Activated CD4-positive, alpha-beta T cell treated with anti-CD3 and anti-CD28 coated beads, Interleukin-2, Interleukin-6, amounts not matched to agents 100 ng/mL and 50 ng/mL, durations not matched to agents 16 hours and 8 hours (primary cell): ENCODE measurements at regions not wholly inside any gene's neighbourhood (a gene's known extent, or its start where the extent isn't known, plus 50 kb on each side); places are given as distances from the start of the nearest gene placed in this dataset.

Experiments used
- DNase-seq: peaks from one replicate; pipeline ENCODE4 v3.0.0-alpha.2; 2020

DNA sequence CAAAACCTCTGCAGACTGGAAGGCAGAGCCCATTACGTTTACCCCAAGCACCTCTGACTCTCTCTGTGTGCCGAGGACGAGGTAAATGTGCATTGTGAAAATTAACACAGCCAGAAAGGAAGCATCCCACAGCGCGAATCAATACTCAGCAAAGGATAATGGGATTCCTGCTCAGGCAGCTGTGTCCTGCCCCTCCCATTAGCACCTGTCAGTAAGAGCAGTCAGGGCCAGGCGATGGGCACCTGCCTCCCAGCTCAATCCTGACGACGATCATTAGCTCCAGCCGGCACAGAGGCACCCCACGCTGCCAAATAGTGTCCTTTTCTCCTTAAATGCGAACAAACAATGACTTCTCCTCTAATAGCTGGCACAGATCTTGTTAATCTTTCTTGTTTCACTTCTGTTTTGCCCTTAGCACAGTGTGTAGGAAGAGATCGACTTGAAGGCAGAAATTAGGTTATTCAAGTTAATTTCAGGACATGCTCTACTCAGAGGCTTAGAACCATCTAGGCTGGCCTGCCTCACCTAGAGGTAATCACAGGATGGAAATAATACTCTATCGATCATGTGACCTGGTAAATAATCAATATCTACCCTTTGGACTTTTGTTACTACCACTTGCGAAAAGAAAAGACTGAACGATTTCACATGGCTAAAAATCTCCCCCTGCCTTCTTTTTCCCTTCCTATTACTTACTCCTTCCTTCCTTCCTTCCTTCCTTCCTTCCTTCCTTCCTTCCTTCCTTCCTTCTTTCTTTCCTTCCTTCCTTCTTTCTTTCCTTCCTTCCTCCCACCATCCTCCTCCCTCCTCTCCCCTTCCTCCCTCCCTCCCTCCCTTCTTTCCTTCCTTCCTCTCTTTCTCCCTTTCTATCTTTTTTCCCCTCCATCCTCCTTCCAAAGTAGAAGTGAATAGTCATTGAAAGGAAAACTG is 487.9 kb upstream of the ID2 start:
- DNase-seq, result no peak

DNA sequence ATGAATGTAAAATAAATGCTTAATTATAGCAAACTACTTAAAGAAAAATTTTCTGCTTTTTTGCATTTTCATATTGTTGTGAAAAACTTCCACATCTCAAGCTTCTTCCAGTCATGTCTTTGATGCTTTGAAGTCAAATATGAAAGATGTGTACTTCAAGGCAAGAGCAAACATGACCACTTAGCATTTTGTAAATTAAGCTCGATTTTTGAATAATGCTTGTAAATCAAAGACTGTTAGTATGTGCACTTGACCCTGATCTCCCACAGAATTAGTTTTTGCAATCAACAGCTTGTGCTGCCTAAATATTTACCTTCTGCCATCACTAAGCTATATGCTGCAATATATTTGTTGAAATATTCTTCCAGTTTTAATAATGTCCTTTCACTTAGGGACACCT is 486.1 kb upstream of the ID2 start:
- no peak for DNase-seq

GRCh38 chr2:8196316-8196715 is 485.5 kb upstream of the ID2 start:
- no peak for DNase-seq

- DNase-seq, result no peak
Observed at GRCh38 chr2:8197101-8197500, 484.8 kb upstream of the ID2 start.

DNA sequence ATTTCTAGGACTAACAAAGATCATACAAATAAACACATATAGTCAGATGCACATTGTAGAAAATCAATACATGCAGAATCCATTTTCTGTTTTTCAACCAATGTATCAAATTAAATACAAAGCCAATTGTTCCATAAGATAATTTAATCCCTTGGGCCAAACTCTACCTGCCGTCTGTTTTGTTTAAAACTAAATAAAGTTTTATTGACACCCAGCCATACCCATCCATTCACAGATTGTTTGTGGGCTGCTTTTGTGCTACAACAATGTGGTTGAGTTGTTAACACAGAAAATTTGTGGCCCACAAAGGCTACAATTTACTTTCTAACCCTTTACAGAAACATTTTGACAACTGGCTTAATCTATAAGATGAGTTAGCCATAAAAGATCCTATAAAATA is 484.0 kb upstream of the ID2 start:
- no peak for DNase-seq

GRCh38 chr2:8198766-8199382 is 483.0 kb upstream of the ID2 start:
- DNase-seq, result no peak

DNA sequence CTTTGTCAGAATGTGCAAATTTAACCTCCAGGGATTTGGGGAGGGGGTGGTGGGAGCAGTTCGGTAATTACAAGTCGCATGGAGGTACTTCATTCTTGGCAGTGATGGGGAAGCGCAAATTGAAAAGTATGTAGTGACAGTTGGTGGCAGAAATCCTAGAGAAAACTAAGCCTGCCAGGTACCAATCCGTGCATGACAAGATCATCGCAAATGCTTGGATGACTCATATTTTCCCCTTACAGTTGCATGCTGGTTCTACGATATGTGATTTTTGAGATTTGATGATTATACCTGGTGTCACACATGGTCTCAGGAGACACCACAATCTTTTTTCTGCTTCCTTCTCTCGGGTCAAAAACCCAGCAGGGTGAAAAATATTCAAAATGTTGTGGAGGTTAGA is 479.7 kb upstream of the ID2 start:
- DNase-seq, result peak; percentile 45

DNA sequence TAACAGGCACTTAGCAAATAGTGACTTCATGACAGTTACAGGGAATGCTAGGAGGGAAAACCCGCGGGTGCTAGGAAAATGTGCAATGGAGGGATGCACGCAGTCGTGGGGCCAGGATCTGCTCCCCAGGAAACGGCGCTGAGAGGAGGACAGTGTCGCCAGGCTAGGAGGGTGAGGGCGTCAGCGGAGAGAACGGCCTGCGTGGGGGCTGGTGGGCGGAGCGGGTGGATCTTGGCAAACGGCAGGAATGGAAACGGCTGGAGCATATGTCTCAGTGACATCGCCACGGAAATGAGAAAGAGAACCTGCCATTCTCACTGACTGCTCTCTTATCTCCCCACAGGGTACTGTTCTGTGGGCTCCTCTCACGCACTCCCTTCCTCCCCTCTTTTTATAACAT is 478.5 kb upstream of the ID2 start:
- no peak for DNase-seq

DNA sequence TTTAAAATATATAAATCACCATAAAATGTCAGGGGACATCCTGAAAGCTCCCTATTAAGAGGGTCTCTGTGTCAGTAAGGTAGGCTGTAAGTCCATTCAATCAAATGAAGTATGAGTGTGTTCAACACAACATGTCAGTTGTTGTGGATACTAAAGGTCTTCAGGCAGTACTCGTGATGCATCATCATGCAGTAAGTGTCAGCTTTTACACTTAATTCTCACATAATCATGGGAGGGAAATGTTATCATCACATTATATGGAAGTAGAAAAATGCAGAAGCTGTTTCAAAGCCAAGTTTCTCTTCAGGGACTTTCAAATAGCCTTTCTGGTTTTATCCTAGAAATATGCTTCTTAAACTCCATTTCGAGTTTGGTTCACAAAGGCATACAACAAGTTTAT is 477.1 kb upstream of the ID2 start:
- no peak for DNase-seq

- DNase-seq, result no peak
Observed at GRCh38 chr2:8209494-8209893, 472.4 kb upstream of the ID2 start.

- DNase-seq, result no peak
Observed at GRCh38 chr2:8211384-8211783, 470.5 kb upstream of the ID2 start.

GRCh38 chr2:8212239-8212638 is 469.6 kb upstream of the ID2 start:
- DNase-seq, result peak; percentile 21

GRCh38 chr2:8214036-8214615 is 467.7 kb upstream of the ID2 start:
- no peak for DNase-seq

DNA sequence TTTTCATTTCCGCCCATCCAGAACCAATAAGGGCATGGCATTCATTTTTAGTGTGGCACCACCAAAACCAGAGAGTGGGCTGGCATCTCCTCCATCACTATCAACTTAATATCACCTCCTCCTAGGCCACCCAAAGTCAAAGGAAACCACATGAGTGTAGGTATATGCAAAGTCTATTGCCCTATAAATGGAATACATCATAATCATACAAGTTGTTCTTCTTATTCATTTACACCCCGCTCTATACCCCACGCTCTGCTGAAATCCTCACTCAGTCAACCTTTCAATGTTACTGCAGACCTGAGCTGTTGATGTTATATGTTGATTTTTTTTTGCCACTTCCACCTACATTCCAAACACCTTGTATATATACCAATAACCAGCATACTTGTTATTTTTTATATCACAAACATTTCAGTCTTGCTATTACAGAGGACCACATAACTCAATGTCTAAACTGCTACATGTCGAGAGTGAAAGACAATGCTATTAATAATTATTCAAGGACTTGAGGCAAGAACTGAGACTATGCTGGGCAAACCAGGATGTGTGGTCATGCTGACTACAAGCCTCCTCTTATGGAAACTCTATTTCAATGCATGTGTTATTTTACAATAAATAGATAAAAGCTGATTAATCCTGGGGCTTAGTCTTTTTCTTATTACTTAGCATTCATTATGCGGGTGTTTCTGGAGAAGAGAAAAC is 466.5 kb upstream of the ID2 start:
- DNase-seq, result no peak

DNA sequence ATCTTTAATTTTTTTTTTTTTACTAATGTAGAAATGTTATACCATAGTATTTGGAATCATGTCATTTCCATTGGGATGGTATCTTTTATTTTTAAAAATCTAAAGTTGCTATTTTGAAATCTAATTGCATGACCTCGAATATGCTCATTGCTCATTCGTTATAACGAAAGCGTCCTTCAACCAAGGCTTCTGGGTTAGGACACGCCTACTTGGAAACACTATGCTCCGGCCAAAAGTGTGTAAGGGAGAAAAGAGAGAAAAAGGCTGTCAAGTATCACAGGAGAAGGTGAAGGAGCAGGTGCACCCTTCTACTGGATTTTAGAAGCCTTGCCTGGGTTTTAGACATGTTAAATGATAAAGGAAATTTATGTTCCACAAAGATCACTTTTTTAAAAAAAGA is 465.9 kb upstream of the ID2 start:
- DNase-seq, result no peak

DNA sequence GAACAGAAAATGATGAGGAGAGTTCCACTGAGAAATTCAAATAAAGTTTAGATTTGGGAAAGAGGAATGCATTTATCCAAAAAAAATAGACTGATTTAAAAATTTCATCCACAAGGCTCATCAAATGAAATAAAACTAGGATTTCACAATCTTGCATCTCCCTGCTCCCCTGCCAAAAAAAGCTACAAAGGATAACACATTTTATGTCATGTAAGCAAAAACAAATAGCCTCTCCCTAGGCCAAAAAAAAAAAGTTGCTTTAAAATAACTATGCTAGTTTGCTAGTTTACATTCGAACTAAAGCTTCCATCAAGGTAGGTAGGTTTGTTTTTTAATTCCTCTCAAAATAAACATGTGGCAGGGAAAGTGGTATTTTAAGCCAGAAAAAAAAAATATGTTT is 465.5 kb upstream of the ID2 start:
- DNase-seq, result no peak

- DNase-seq, result no peak
Observed at GRCh38 chr2:8217468-8218030, 464.3 kb upstream of the ID2 start.

GRCh38 chr2:8219096-8219495 is 462.8 kb upstream of the ID2 start:
- no peak for DNase-seq

DNA sequence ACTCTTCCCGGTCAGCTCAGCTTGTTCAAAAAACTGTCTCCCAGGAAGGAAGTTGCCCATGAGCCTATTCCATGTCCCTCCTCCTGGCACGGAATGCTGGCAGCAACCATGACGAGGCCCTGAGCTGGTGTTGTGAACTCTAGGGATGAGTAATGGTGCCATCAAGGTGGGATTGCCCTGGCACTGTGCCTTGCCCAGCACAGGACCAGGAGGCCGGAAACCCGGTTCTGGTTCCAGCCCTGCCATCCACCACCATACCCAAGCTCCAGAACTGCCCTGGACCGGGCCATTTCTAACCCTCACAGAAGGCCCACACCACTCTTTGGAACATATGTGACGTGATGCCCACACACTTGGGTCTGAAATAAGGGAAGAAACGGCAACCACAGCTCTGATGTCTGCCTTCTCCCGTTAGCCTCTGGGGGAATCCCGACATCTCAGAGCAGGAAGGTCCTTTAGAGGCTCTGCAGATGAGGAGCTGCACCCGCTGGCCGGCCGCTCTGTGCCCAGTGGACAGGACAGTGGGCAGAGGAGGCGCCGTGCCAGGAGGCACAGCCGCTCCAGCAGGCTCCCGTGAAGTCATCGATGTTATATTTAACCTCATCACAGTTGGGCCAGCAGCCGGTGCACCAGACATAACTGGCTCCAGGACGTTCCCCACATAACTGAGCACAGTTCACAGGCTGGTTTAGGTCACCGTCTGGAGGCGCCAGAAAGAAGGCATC is 462.1 kb upstream of the ID2 start:
- DNase-seq, result no peak

GRCh38 chr2:8222979-8223694 is 458.7 kb upstream of the ID2 start:
- DNase-seq, result no peak

DNA sequence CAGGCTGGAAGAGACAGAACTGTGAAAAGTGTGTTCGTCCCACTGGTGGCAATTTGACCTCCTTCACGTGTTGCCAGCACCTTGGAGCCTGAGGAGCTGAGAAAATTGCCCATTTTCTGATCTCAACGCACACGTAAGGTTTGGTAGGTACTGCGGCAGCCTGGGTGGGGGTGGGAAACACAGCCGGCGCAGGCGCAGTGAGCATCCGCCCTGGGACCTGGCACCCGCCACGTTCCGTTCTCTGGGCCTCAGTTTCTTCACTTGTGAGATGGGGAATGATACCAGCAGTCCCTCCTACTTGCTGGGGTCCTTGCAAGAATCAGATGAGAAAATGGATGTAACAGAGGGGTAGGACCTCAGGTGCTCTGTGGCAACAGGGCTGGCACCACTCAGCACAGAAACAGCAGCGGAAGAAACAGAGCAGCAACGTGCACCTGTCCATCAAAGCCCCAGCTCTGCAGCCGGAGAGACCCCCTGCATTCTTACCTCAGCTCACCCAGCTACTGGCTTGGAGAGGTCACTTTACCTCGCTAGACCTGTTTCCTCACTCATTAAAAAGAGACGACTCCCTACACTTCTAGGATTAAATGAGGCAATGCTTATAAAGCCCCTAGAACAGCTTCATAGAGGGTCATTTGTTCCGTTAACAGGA is 458.0 kb upstream of the ID2 start:
- DNase-seq, result no peak
